Fibroblast of skin of back (primary cell): ENCODE measurements at regions not wholly inside any gene's neighbourhood (a gene's known extent, or its start where the extent isn't known, plus 50 kb on each side); places are given as distances from the start of the nearest gene placed in this dataset.
A peak's percentile ranks its signal among the peaks of the same experiment; 100 is the strongest.
"Not testable (repeated sequence)": the region's sequence is repeated elsewhere in the genome, so short reads cannot be mapped to it uniquely, and the experiment has no call there.

Source experiments
- DNase-seq: peaks from one replicate; pipeline ENCODE4 v3.0.0-alpha.2; 2013

DNA sequence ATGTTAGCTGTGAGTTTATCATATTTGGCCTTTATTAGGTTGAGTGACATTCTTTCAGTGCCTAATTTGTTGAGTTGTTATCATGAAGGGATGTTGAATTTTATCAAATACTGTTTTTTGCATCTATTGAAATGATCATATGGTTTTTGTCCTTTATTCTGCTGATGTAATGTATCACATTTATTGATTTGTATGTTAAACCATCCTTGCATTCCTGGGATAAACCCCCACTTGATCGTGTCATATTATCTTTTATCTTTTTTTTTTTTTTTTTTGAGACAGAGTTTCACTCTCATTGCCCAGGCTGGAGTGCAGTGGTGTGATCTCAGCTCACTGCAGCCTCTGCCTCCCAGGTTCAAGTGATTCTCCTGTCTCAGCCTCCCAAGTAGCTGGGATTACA lies 51.9 kb upstream of the MFGE8 start:
- DNase-seq: not testable (repeated sequence)

DNA sequence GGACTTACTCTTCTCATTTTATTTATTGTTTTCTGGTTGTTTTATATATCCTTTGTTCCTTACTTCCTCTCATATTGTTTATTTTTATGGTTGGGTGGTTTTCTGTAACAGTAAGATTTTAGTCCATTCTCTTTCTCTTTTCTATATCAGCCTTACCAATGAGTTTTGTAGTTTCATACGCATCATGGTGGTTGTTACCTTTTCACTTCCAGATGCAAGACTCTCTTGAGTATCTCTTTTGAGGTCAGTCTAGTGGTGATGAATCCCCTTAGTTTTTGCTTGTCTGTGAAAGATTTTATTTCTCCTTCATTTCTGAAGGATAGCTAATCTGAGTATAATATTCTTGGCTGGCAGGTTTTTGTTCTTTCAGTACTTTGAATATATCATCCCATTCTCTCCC lies 57.1 kb upstream of the MFGE8 start:
- DNase-seq: no peak

DNA sequence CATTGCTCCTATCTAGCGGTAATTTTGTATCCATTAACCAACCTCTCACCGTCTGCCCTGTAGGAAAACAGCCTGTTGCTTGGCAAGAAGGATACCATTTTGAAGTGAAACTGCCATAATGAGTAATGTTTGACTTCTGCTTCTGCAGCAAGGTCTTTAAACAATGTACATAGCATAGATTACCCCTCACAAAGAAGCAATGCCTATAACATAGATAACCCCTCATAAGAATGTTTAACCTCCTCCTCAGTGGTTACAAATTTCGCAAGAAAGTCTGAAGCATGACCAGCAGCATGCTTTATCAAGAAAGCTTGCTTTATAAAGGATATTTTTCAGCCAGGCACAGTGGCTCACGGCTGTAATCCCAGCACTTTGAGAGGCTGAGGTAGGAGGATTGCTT lies 61.2 kb upstream of the MFGE8 start:
- DNase-seq: peak; percentile 28

DNA sequence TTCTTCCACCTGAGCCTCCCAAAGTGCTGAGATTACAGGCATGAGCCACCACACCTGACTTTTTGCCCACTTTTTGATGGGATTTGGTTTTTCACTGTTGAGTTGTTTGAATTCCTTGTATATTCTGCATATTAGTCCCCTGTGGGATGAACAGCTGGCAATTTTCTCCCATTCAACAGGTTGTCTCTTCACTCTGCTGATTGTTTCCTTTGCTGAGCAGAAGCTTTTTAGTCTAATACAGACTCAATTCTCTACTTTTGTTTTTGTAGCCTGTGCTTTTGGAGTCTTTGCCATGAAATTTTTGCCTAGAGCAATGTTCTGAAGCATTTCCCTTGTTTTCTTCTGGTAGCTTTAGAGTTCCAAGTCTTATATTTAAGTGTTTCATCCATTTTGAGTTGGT lies 62.7 kb upstream of the MFGE8 start:
- peak; percentile 38 for DNase-seq

DNA sequence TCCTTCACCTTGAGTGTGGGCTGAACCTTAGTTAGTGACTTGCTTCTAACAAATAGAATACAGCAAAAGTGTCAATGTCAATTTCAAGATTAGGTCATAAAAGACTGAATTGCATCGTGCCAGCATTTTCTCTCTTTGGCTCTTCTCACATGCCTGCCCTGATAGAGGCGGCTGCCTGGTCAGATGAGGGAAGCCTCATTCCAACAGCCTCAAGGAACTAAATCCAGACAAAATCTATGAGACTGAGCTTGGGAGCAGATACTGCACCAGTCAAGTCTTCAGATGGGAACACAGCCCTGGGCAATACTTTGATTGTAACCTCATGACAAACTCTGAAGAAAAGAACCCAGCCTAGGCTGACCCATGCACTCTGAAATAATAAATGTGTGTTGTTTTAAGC lies 63.5 kb upstream of the MFGE8 start:
- no peak for DNase-seq

DNA sequence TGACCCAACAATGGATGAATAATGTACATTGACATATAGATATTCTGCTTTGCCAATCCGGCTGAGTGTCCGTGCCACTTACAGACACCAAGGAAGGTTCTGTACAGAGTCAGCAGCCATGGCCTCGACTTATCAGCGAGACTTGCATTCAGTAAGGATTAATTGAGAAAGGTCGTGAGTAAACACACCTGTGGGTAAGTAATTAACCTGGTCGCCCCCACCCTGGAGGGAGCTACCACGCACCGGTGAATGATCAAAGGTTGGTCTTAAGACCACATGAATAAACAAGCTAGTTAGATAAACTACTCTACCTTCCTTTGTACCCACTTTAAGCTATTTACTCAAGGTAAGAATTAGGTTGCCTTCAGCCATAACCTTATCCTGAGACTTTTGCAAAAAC lies 66.5 kb upstream of the MFGE8 start:
- DNase-seq: no peak

DNA sequence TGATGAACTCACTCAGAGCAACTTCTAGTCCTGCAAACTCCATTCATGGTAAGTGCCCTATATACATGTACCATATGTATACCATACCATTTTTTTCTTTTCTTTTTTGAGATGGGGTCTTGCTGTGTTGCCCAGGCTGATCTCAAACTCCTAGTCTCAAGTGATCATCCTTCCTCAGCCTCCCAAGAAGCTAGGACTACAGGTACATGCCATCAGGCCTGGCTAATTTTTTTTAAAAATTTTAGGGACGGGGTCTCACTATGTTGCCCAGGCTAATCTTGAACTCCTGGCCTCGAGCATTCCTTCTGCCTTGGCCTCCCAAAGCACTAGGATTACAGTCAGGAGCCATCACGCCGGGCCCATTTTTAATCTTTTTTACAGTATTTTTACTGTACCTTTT lies 67.3 kb upstream of the MFGE8 start:
- DNase-seq: no peak

DNA sequence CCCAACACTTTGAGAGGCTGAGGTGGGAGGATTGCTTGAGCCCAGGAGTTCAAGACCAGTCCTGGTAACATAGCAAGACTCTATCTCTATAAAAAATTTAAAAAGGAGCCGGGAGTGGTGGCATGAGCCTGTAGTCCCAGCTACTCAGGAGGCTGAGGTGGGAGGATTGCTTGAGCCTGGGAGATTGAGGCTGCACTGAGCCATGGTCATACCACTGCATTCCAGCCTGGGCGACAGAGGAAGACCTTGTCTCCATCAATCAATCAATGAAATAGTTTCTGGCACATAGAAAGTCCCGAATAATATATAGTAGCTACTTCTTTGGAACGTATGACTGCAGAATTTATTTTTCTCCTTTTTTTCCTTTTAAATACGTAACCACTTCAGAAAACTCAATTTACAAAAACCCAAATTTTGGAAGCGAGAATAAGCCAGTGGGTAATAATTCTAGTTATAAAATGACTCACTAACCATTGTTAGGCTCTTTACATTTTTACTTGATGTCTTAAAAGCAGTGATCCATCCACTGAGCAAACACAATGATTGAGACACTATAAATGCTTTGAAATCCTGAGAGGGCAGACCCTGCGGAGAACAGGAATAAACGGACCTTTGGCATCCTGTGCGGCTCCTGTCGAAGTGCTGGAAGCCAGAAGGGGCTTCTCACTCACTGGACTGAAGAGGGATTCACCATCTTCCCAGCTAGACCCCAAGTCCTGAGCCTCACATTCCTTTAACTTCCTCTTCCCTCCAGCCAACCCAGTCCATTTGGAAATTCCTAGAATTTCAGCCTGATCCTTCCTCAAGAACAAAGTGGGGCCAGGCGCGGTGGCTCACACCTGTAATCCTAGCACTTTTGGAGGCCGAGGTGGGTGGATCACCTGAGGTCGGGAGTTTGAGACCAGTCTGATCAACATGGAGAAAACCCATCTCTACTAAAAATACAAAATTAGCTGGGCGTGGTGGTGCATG lies 68.4 kb upstream of the MFGE8 start:
- peak; percentile 58 for DNase-seq

DNA sequence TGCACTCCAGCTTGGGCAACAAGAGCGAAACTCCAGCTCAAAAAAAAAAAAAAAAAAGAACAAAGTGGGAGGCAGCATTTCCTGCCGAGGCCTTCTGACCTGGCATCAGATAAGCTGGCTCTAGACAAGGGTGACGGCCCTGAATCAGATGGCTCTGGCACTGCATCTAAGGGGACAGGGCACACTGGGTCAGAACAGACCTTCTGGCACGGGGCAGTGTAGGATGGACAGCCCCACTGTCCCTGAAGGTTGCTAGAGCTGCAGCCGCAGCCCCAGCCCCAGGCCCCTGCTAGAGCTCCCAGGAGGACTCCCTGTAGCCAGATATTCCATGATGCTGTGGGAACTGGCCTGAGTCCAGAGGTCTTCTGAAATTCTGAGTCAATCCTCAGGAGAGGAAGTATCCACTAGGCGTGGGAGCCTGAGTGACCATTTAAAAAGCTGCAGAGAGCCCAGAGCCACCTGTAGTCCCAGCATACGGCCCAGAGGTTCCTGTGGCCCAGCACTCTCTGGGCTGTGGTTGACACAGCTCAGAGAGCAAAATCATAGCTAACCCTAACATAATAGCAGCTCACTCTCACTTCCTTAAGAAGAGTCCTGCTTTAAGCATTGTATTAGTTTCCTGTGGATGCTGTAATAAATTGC lies 69.2 kb upstream of the MFGE8 start:
- peak; percentile 87 for DNase-seq

DNA sequence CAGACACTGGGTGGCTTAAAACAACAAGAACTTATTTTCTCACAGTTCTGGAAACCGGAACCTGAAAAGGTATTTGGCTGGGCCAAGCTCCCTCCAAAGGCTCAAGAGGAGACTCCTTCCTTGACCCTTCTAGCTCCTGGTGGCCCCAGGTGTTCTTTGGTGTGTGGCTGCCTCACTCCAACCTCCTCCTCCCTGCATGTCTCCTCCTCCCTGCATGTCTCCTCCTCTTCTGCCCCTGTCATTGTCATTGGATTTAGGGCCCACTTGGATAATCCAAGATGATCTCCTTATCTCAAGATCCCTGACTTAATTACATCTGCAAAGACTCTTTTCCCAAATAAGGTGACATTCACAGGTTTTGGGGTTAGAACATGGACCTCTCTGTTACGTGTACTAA lies 69.8 kb upstream of the MFGE8 start:
- DNase-seq: no peak

DNA sequence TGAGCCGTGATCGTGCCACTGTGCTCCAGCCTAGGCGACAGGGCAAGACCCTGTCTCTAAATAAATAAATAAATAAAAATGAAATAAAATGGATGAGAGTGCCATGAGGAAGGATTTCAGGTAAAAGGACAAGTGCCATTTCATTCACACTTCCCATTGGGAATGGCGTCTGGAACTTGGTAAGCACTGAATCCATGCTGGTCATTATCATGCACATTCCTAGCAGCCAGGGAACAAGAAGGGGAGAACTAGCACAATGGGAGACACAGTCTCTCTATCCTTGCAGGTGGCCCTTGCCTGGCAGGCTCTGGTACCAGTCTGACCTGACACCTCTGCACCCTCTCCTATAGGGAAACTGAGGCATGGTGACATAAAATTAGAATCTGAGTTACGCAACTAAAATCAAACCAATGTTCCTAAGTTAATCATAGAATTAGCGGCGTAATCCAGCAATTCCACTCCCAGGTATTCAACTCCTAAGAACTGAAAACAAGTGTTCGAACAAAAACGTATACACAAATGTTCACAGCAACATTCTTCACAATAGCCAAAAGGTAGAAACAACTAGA lies 70.8 kb upstream of the MFGE8 start:
- DNase-seq: no peak

DNA sequence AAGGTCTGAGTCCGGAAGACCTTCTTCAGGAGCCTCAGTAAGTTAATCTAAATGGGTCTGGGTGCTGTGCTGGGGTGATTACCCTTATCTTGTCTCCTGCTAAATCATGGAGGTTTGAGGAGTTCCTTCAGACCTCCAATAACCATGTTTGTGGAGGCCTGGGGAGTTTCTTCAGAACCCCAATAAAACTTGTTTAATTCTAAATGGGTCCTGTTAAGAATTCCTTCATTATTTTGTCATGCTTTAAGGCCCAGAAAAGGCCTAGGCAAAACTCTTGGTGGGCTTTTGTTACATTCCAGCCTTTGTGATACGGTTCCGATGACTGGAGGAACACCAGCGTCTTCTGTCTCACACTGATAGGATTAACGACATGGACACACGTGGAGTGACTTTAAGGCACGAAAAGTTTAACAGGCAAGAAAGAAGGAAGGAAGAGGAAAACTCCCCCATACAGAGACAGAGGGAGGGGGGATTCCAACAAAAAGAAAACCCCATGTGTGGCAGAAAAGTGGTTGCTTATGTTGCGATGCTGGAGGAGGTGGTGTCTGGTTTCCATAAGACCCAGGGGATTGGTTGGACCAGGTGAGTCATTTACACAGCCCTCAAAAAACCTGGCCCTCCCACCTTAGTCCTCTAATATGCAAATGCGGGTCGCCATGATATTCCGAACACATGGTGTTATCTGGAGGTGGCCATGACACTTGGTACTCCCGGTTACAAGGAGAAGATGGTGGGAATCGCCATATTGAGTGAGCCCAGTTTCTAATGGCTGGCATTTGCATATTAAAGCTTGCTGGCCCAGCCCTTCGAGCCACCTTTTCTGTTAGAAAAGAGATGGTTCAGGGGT lies 72.6 kb upstream of the MFGE8 start:
- no peak for DNase-seq

DNA sequence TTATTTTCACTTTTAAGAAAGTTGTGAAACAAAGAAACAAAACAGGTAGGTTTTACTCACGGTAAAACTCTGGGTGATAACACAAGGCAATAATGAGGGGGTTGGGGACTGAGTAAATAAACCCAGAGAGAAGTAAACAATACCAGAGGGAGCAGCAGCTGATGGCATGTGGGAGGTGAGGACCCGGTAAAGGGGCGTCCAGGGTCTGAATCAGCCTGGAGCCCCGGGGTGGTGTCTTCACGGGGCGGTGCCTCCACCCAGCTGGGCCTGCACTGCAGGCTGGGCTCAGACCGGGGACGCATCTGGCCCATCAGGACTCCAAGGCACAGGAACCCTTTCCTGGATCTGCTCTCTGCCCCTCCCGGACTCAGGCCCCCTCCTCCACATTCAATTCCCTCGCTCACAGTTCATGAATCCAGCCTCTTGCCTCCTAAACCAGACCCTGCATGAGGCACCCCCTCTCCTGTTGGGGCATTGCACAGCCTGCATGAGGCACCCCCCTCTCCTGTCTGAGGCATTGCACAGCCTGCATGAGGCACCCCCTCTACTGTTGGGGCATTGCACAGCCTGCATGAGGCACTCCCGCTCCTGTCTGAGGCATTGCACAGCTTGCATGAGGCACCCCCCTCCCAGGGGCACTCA lies 73.9 kb upstream of the MFGE8 start:
- DNase-seq: no peak

DNA sequence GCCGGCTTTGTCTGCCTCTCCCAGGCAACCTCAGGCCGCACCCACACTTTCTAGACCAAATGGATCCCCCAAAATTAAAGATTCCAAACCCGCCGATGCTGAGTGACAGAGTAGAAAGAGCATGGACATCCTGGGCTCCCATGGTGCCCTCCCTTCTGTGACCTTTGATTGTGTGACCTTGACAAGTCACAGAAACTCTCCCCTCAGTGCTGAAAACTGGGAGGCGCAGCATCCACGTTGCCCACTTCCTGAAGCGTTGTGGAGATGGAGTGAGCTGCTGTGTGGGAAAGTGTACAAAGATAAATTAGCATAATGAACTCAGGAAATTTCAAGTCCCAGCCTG lies 74.4 kb upstream of the MFGE8 start:
- DNase-seq: no peak

DNA sequence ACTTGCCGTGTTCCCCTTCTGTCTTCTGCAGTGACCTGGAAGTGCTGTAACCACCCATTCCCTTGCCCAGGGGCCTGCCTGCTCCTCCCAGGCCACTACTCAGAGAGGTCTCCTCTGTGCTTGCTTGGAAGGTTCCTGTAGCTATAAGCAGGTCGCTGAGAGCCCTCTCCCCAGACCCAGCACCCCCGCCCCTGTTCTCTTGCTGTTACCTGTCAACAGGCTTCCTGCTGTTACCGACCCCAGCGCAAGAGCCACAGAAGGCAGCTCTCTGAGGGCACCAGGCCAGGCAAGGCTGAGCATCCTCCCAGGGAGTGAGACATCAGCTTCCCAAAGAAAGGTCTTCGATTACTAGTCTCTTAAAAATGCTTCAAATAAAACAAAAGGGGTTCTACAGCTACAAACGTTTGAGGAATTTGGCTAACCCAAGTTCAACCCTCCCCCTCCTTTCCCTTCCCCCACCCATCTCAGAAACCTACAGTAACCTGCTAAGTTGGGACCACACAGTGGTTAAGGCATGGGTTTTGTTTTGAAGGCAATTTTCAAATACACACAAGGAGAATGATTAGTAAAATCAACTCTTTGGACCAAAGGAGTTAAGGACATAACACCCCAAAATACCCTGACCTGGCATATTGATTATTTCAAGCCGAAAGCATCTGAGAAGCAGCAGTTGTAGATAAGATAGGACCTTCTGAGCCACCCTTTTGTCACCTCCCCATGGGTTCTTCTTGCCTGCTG lies 74.9 kb upstream of the MFGE8 start:
- DNase-seq: peak; percentile 77

DNA sequence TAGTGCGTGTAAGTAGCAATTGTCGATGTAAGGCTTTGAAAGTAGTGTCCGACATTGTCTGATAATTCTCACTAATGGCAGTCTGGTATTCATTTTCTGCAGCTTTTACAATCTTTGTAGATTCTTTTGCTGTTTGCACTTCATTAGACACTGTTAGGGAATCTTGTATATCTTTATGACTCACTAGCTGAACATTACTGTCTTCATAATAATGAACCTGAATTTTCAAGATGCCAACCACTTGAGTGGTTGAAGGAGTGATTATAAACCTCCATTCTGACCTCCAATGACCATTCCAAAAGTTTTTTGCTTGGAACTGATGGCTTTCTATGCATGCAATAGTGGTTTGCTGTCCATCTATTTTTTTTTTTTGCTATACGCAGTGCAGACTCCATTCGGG lies 76.4 kb upstream of the MFGE8 start:
- DNase-seq: peak; percentile 95

DNA sequence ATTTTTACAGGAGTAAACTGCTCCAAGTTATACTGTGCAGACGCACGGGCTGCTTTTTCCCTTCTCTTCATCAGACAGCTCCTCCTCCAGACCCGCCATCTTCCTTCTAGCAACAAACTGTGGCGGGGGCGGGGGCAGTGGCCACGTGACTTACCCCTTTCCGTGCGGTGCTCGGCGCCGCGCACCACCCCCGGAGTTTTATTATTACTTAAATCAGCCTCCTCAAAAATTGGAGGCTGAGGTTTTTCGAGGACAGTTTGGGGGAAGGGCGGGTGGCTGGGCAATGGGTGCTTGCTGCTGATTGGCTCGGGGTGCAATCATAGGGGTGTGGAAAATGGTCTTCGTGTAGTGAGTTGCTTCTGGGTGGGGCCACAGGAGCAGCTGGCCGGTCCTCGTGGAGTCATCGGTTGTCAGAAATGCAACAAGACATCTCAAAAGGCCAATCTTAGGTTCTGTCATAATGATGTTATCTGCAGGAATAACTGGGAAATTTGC lies 77.1 kb upstream of the MFGE8 start:
- DNase-seq: no peak

DNA sequence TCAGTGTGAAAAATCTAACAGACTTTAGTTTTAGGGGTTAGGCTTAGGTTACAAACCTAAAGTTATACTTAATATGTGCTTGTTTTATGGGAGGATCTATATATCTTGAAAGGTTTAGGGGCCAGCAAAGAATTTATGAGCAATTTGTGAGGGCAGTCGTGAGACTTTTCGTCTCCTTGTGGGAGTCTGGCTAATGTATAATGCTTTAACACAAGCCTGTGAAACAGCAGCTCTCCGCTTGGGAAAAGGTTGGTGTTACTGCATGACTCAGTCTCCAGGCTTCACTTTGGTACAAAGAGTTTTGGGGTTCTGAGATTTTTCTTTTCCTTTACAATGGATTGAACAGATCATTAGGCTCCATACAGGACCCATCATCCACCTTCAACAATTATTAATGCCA lies 79.0 kb upstream of the MFGE8 start:
- DNase-seq: no peak

DNA sequence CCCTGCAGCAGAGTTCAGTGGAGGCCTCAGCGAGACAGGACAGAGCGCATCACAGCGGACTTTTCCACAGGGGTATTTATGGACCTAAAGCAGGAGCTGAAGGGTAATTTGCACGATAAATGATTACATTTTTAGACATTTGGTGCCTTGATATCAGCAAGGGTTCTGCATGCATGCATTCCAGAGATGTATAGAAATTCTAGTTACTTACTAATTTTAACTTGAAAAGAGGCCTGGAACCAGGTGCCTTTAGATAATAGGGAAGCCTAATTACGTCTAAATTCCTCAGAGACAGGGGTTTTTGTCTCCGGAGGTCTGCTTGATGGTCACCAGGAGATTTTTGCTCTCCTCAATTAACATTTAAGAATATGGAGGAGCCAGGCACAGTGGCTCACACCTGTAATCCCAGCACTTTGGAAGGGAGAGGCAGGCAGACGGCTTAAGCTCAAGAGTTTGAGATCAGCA lies 79.8 kb upstream of the MFGE8 start:
- no peak for DNase-seq

DNA sequence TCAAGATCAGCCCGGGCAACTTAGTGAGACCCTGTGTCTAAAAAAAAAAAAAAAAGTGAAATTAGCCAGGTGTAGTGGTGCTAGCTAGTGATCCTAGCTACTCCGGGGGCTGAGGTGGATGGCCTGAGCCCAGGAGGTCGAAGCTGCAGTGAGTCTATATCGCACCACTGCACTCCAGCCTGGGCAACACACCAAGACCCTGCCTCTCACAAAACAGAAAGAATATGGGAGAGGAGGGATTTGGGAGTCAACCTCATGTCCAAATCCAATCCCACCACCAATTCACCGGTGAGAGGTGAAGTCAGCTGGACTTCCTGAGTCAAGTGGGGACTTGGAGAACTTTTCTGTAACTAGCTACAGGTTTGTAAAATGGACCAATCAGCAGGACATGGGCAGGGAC lies 80.5 kb upstream of the MFGE8 start:
- DNase-seq: no peak

DNA sequence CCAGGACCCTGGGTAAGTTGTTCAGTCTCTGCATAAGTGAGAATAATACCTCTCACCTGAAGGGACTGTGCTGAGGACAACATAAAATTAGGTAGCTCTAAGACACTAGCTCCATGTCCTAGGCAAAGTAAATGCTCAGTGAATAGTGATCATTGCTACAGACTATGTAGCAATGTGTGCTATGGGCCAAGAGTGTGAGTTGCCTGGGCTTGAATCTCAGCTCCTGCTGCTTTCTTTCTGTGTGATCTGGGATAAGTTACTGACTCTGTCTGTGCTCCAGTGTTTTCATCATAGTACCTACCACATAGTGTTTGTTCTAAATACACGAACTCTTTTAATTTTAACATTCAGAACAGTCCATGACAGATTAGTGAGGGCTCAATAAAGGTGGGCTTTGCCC lies 81.1 kb upstream of the MFGE8 start:
- no peak for DNase-seq
